Testis (tissue), 2 donors: ENCODE measurements at regions not wholly inside any gene's neighbourhood (a gene's known extent, or its start where the extent isn't known, plus 50 kb on each side); places are given as distances from the start of the nearest gene placed in this dataset.

ENCODE experiments used
- DNase-seq: peaks from one replicate; pipeline ENCODE4 v3.0.0-alpha.2; 2019
- H3K27ac ChIP-seq, 2 donors: fragments of 200-600 bp; sonication (generic); one replicate each; pipeline ENCODE4 v1.5.1; 2019
- H3K27me3 ChIP-seq: fragments of 200-600 bp; sonication (generic); one replicate; pipeline ENCODE4 v1.5.1; 2019
- H3K36me3 ChIP-seq: fragments of 200-600 bp; sonication (generic); one replicate; pipeline ENCODE4 v1.5.1; 2017; ENCODE audit warnings: low read depth; ENCODE audit errors: missing control alignments
- H3K4me1 ChIP-seq: fragments of 200-600 bp; sonication (generic); one replicate; pipeline ENCODE4 v1.5.1; 2019
- H3K4me3 ChIP-seq, 2 donors: fragments of 200-600 bp; sonication (generic); one replicate each; pipeline ENCODE4 v1.5.1; 2017 to 2019
- H3K9me3 ChIP-seq: fragments of 200-600 bp; sonication (generic); one replicate; pipeline ENCODE4 v1.5.1; 2017
- POLR2A ChIP-seq: fragments of 450-650 bp; IDR thresholded peaks from one replicate; pipeline ENCODE4 v1.6.1; 2017; ENCODE audit warnings: antibody characterized with exemption, mild to moderate bottlenecking, moderate library complexity
- WGBS, 2 donors: methylation state at CpG; one replicate each; pipeline ENCODE4 v1.1.5; 2018; 5-methylcytosine and 5-hydroxymethylcytosine counted together
- intact Hi-C: fragments of 100-400 bp; cut with DNase I; formaldehyde crosslinking; loops from one replicate; pipeline ENCODE4 v1.15.1; 2023; ENCODE audit warnings: low total_unique reads
- TF ChIP-seq, protein P1 (sequence below), 3 experiments: fragments of 450-650 bp in 2 of 3; fragments of 200-600 bp in 1 of 3; sonication (generic) in 1 of 3; IDR thresholded peaks; one replicate each; pipeline ENCODE4 v1.5.1; 2016 to 2019; ENCODE audit warnings: antibody characterized with exemption in 3 of 3, mild to moderate bottlenecking in 2 of 3, moderate library complexity in 1 of 3

DNA sequence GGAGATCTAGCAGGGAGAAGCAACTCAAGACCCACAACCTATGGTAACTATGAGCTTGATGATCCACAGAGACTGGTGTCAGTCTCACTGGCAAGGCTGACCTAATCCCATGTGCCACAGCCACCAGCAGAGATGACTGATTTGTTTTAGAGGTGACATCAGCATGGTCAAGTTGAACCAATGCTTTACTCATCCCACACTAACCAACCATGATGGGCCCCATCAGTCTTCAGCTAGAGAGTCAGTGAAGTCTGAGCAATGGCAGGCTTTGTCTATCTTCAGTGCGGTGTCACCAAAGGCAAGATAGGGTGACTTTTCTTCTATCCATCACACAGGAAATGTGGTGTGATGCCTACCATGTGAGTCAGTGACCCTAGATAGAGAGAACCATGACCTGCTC, 1470.7 kb downstream of the NCAM2 start:
- Histone ChIP-seq H3K36me3 (no peaks in the 10 kb centered on the region), H3K9me3 (no peaks in the 10 kb centered on the region), H3K27me3 (no peaks in the 10 kb centered on the region), H3K4me3 (no peak overlapping the region), H3K27ac (no peak overlapping the region), H3K4me1 (no peaks in the 10 kb centered on the region)
- no peak for TF ChIP-seq POLR2A
- TF ChIP-seq, protein P1, sequence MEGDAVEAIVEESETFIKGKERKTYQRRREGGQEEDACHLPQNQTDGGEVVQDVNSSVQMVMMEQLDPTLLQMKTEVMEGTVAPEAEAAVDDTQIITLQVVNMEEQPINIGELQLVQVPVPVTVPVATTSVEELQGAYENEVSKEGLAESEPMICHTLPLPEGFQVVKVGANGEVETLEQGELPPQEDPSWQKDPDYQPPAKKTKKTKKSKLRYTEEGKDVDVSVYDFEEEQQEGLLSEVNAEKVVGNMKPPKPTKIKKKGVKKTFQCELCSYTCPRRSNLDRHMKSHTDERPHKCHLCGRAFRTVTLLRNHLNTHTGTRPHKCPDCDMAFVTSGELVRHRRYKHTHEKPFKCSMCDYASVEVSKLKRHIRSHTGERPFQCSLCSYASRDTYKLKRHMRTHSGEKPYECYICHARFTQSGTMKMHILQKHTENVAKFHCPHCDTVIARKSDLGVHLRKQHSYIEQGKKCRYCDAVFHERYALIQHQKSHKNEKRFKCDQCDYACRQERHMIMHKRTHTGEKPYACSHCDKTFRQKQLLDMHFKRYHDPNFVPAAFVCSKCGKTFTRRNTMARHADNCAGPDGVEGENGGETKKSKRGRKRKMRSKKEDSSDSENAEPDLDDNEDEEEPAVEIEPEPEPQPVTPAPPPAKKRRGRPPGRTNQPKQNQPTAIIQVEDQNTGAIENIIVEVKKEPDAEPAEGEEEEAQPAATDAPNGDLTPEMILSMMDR (IDR thresholded peaks at IDR 0.05) = no peak
- intact Hi-C loops = no loop called here
- 100% methylated on average over 1 of the region's 1 CpG for WGBS, 2 donors
- DNase-seq = no peak

DNA sequence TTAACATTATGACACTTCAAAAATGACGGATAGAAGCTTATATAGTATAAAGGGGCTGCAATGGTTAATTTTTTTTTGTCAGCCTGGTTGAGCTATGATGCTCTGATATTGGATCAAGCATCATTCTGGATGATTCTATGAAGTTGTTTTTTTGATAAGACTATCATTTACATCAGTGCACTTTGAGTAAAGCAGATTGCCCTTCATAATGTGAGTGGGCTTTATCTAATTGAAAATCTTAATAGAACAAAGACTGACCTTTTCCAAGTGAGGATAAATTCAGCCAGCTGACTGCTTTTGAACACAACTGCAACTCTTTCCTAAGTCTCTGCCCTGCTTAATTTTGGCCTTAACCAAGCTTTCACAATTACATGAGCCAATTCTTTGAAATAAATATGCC, 1476.2 kb downstream of the NCAM2 start:
- WGBS, 2 donors = 59 to 65% methylated on average over 1 of the region's 1 CpG
- no peaks in the 10 kb centered on the region for H3K4me1 ChIP-seq
- H3K27ac ChIP-seq = no peak overlapping the region
- no peaks in the 10 kb centered on the region for H3K9me3 ChIP-seq
- DNase-seq = no peak
- H3K4me3 ChIP-seq = no peak overlapping the region
- no peaks in the 10 kb centered on the region for H3K27me3 ChIP-seq
- TF ChIP-seq, protein P1 (IDR thresholded peaks at IDR 0.05) = no peak
- no peak for TF ChIP-seq POLR2A
- H3K36me3 ChIP-seq = no peaks in the 10 kb centered on the region
- intact Hi-C loops = no loop called here

DNA sequence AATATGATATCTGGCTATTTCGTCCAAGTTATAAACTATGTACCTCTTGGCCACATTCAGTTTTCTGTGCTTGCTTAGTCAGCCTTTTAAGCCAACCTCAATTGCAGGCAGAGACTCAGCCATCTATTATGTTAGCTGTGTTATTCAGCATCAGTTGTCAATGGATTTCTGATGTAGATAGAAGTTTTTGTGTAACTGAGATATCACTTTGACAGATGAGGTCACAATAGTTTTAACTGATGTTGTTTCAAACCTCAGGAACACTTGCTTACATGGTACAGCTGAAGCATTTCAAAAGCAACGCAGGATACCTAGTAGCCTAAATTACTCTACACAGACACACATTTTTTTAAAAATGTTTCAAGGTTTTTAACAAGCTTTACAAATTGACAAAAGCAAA, 1478.0 kb downstream of the NCAM2 start:
- Histone ChIP-seq H3K27ac (no peak overlapping the region), H3K4me3 (no peak overlapping the region), H3K9me3 (no peaks in the 10 kb centered on the region), H3K36me3 (no peaks in the 10 kb centered on the region), H3K27me3 (no peaks in the 10 kb centered on the region), H3K4me1 (no peaks in the 10 kb centered on the region)
- no peak for DNase-seq
- intact Hi-C loops = no loop called here
- TF ChIP-seq, protein P1 (IDR thresholded peaks at IDR 0.05) = no peak
- TF ChIP-seq POLR2A = no peak
- 86 to 91% methylated on average over 2 of the region's 2 CpGs for WGBS, 2 donors

DNA sequence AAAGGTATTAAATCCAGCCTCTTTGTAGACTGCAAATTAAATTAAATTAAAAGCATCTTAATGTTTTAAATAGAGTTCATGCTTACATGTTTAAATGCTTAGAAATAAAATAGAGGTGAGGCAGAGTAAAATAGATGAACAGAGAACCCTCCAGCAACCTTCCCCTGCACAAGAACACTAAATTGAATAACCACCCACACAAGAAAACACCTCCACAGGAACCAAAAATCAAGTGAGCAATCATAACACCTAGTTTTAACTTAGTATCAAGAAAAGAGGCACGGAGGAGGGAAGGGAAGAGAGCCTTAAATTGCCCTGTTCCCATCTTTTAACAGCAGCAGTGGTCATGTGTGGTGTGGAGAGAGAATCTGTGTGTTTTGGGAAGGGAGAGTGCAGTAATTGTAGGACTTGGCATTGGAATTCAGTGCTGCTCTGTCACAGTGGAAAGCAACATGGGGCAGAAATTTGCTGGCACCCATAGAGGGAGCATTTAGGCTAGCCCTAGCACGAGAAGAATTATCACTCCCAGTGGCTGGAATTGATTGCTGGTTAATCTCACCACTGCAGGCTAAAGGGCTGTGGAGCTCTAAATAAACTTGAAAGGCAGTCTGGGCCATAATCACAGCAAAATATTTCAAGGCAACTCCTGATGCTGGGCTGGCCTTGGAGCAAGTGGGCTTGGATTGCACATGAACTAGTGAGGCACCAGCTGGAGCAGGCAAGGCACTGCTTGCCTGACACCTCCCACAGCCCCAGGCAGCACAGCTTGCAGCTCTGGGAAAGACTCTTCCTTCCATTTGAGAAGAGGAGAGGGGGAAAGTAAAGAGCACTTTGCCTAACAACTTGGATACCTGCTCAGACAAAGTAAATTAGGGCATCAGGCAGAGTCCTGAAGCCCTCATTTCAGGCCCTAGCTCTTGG, 1478.8 kb downstream of the NCAM2 start:
- 47 to 51% methylated on average over 2 of the region's 2 CpGs for WGBS, 2 donors
- intact Hi-C loops = no loop called here
- Histone ChIP-seq H3K27me3 (no peaks in the 10 kb centered on the region), H3K27ac (no peak overlapping the region), H3K4me3 (no peak overlapping the region), H3K9me3 (no peaks in the 10 kb centered on the region), H3K4me1 (no peaks in the 10 kb centered on the region), H3K36me3 (no peaks in the 10 kb centered on the region)
- DNase-seq = no peak
- no peak for TF ChIP-seq POLR2A
- TF ChIP-seq, protein P1 (IDR thresholded peaks at IDR 0.05) = no peak

DNA sequence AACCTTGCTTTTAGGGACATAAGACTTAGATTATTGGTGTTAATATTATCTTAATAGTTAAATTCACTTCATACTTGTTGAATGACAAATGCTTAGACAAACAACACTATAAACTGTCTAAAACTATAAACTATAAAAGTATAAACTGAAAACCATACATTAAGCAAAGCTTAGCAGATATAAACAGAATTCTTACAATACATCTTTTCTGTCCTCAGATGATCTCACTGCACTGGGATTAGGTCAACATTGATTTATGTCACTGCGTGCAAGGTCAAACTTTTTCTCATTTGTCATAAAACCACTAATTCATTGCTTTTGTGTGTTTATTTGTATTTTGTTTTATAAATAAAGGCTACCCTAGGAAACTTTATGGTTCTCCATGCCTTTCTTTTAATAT, 1491.8 kb downstream of the NCAM2 start:
- TF ChIP-seq, protein P1 (IDR thresholded peaks at IDR 0.05) = no peak
- Histone ChIP-seq H3K4me3 (no peak overlapping the region), H3K36me3 (no peaks in the 10 kb centered on the region), H3K27ac (no peak overlapping the region), H3K4me1 (no peaks in the 10 kb centered on the region), H3K27me3 (no peaks in the 10 kb centered on the region), H3K9me3 (no peaks in the 10 kb centered on the region)
- DNase-seq = no peak
- 64 to 86% methylated on average over 1 of the region's 1 CpG for WGBS, 2 donors
- intact Hi-C loops = no loop called here
